H9 (cell line): ENCODE measurements at regions not wholly inside any gene's neighbourhood (a gene's known extent, or its start where the extent isn't known, plus 50 kb on each side); places are given as distances from the start of the nearest gene placed in this dataset.

Experiments used
- DNase-seq: peaks from one replicate; pipeline ENCODE4 v3.0.0-alpha.2; 2017
- H2AFZ ChIP-seq: one replicate; pipeline ENCODE4 v1.6.1; 2013; ENCODE audit warnings: mild to moderate bottlenecking, low read length, control low read depth, moderate library complexity
- H2AK5ac ChIP-seq: 2 replicates; pipeline ENCODE4 v1.6.1; 2013; ENCODE audit warnings: low read length, control low read depth, mixed read lengths; ENCODE audit not compliant: insufficient read length
- H2BK120ac ChIP-seq: one replicate; pipeline ENCODE4 v1.6.1; 2013; ENCODE audit warnings: low read depth, mild to moderate bottlenecking, low read length, control low read depth, inconsistent platforms; ENCODE audit not compliant: poor library complexity, severe bottlenecking
- H2BK12ac ChIP-seq: 2 replicates; pipeline ENCODE4 v1.6.1; 2013; ENCODE audit warnings: low read length, control low read depth, mixed read lengths, low read depth; ENCODE audit not compliant: insufficient read length
- H2BK15ac ChIP-seq: 2 replicates; pipeline ENCODE4 v1.6.1; 2013; ENCODE audit warnings: low read depth, low read length, control low read depth
- H2BK20ac ChIP-seq: one replicate; pipeline ENCODE4 v1.6.1; 2013; ENCODE audit warnings: low read depth, mild to moderate bottlenecking, low read length, control low read depth, inconsistent platforms; ENCODE audit not compliant: poor library complexity, severe bottlenecking
- H2BK5ac ChIP-seq: 2 replicates; pipeline ENCODE4 v1.6.1; 2013; ENCODE audit warnings: low read length, control low read depth, mixed read lengths; ENCODE audit not compliant: insufficient read length
- H3K14ac ChIP-seq: 2 replicates; pipeline ENCODE4 v1.6.1; 2013; ENCODE audit warnings: low read length, control low read depth; ENCODE audit not compliant: insufficient read depth
- H3K18ac ChIP-seq: 2 replicates; pipeline ENCODE4 v1.6.1; 2013; ENCODE audit warnings: low read depth, mild to moderate bottlenecking, mixed read lengths, low read length, control low read depth; ENCODE audit not compliant: insufficient read length
- H3K23ac ChIP-seq: 2 replicates; pipeline ENCODE4 v1.6.1; 2013; ENCODE audit warnings: low read length, control low read depth, mixed read lengths, low read depth; ENCODE audit not compliant: insufficient read length
- H3K23me2 ChIP-seq: 2 replicates; pipeline ENCODE4 v1.6.1; 2013; ENCODE audit warnings: low read depth, mild to moderate bottlenecking, mixed read lengths, low read length, control low read depth; ENCODE audit not compliant: insufficient read length, poor library complexity, severe bottlenecking
- H3K27ac ChIP-seq: 2 replicates; pipeline ENCODE4 v1.5.1; 2013; ENCODE audit warnings: low read length, control low read depth, mixed read lengths, low read depth; ENCODE audit not compliant: insufficient read length
- H3K27me3 ChIP-seq: 2 replicates; pipeline ENCODE4 v1.6.1; 2013; ENCODE audit warnings: low read length, control low read depth, inconsistent platforms; ENCODE audit not compliant: insufficient read depth
- H3K4ac ChIP-seq: 2 replicates; pipeline ENCODE4 v1.6.1; 2013; ENCODE audit warnings: low read depth, mild to moderate bottlenecking, control low read depth, inconsistent platforms, low read length, moderate library complexity
- H3K4me1 ChIP-seq: 2 replicates; pipeline ENCODE4 v1.6.1; 2013; ENCODE audit warnings: low read length, control low read depth, inconsistent platforms; ENCODE audit not compliant: insufficient read depth
- H3K4me2 ChIP-seq: 2 replicates; pipeline ENCODE4 v1.6.1; 2013; ENCODE audit warnings: low read length, control low read depth, mixed read lengths; ENCODE audit not compliant: insufficient read length, insufficient read depth
- H3K56ac ChIP-seq: 2 replicates; pipeline ENCODE4 v1.6.1; 2013; ENCODE audit warnings: low read depth, mild to moderate bottlenecking, mixed read lengths, low read length, control low read depth; ENCODE audit not compliant: insufficient read length
- H3K79me1 ChIP-seq: 2 replicates; pipeline ENCODE4 v1.6.1; 2013; ENCODE audit warnings: low read depth, mild to moderate bottlenecking, moderate library complexity, low read length, control low read depth, inconsistent platforms; ENCODE audit not compliant: insufficient read depth, poor library complexity, severe bottlenecking
- H3K79me2 ChIP-seq: 2 replicates; pipeline ENCODE4 v1.6.1; 2013; ENCODE audit warnings: low read length, control low read depth, inconsistent platforms; ENCODE audit not compliant: insufficient read depth
- H3K9ac ChIP-seq: 2 replicates; pipeline ENCODE4 v1.6.1; 2013; ENCODE audit warnings: low read length, control low read depth, mixed read lengths; ENCODE audit not compliant: insufficient read length; ENCODE audit errors: extremely low read depth
- H3K9me3 ChIP-seq: one replicate; pipeline ENCODE4 v1.6.1; 2013; ENCODE audit warnings: low read depth, low read length, inconsistent platforms; ENCODE audit not compliant: control insufficient read depth
- H3T11ph ChIP-seq: one replicate; pipeline ENCODE4 v1.6.1; 2013; ENCODE audit warnings: mild to moderate bottlenecking, low read length, control low read depth, inconsistent platforms
- H4K20me1 ChIP-seq: one replicate; pipeline ENCODE4 v1.6.1; 2013; ENCODE audit not compliant: control insufficient read depth, insufficient read length, insufficient read depth
- H4K5ac ChIP-seq: 2 replicates; pipeline ENCODE4 v1.6.1; 2013; ENCODE audit warnings: low read depth, mild to moderate bottlenecking, mixed read lengths, low read length, control low read depth; ENCODE audit not compliant: insufficient read length
- H4K8ac ChIP-seq: replicated peaks from 2 replicates; pipeline ENCODE4 v1.6.1; 2013; ENCODE audit warnings: low read length, control low read depth, mixed read lengths, low read depth; ENCODE audit not compliant: insufficient read length
- H4K91ac ChIP-seq: 2 replicates; pipeline ENCODE4 v1.6.1; 2013; ENCODE audit warnings: low read depth, mild to moderate bottlenecking, moderate library complexity, mixed read lengths, low read length, control low read depth; ENCODE audit not compliant: insufficient read length
- H3K27ac Mint-ChIP-seq, 3 experiments: 2 replicates in 2 of 3; 3 replicates in 1 of 3; pipeline ENCODE4 v1.8.0; 2020 to 2021; ENCODE audit warnings: mixed read lengths in 3 of 3, mild to moderate bottlenecking in 1 of 3, moderate library complexity in 1 of 3
- H3K27me3 Mint-ChIP-seq: 2 replicates; pipeline ENCODE4 v1.8.0; 2021; ENCODE audit warnings: low read depth, mild to moderate bottlenecking, moderate library complexity, mixed read lengths
- H3K36me3 Mint-ChIP-seq, 3 experiments: 2 replicates in 2 of 3; 3 replicates in 1 of 3; pipeline ENCODE4 v1.8.0; 2020 to 2021; ENCODE audit warnings: low read depth in 3 of 3, mixed read lengths in 3 of 3; ENCODE audit not compliant: insufficient read depth in 1 of 3
- H3K4me1 Mint-ChIP-seq, 2 experiments: 2 replicates each; pipeline ENCODE4 v1.8.0; 2020; ENCODE audit warnings: mixed read lengths in 2 of 2
- H3K4me3 Mint-ChIP-seq, 2 experiments: 2 replicates in 1 of 2; 3 replicates in 1 of 2; pipeline ENCODE4 v1.8.0; 2020 to 2021; ENCODE audit warnings: mild to moderate bottlenecking in 2 of 2, mixed read lengths in 2 of 2, moderate library complexity in 1 of 2
- H3K9me3 Mint-ChIP-seq, 2 experiments: 2 replicates in 1 of 2; 3 replicates in 1 of 2; pipeline ENCODE4 v1.8.0; 2020; ENCODE audit warnings: mild to moderate bottlenecking in 2 of 2, mixed read lengths in 2 of 2, moderate library complexity in 1 of 2
- CTCF ChIP-seq: fragments of 200-600 bp; sonication (generic); conservative IDR thresholded peaks from 3 replicates; pipeline ENCODE4 v1.8.0; 2021; ENCODE audit warnings: antibody characterized with exemption, mild to moderate bottlenecking

GRCh38 chr2:105683011-105683492 lies 61.7 kb upstream of the NCK2 start:
- Histone ChIP-seq H4K91ac (no peak overlapping the region), H3K14ac (no peak overlapping the region), H2BK20ac (no peak overlapping the region), H3K4me1 (no peaks in the 10 kb centered on the region), H2BK120ac (no peak overlapping the region), H4K8ac (no peak overlapping the region), H2BK5ac (no peak overlapping the region), H4K20me1 (no peaks in the 10 kb centered on the region), H3K27me3 (no peaks in the 10 kb centered on the region), H2BK15ac (no peak overlapping the region), H3K4me2 (no peak overlapping the region), H3K27ac (no peak overlapping the region), H3K9ac (no peak overlapping the region), H2AK5ac (no peak overlapping the region), H3K56ac (no peak overlapping the region), H3K23ac (no peak overlapping the region), H2BK12ac (no peak overlapping the region), H3K18ac (no peak overlapping the region), H2AFZ (no peak overlapping the region), H3T11ph (no peak overlapping the region), H3K79me1 (no peaks in the 10 kb centered on the region), H3K9me3 (no peaks in the 10 kb centered on the region), H3K4ac (no peak overlapping the region), H4K5ac (no peak overlapping the region), H3K79me2 (no peaks in the 10 kb centered on the region), H3K23me2 (no peaks in the 10 kb centered on the region)
- no peak overlapping the region for H3K4me3 Mint-ChIP-seq
- H3K27ac Mint-ChIP-seq = no peak overlapping the region
- no peaks in the 10 kb centered on the region for H3K36me3 Mint-ChIP-seq
- DNase-seq = no peak
- H3K4me1 Mint-ChIP-seq = peaks cover 3 to 5% of the 10 kb centered on the region in 2 experiments; a peak in 2 of 4 replicates
- H3K27me3 Mint-ChIP-seq = no peaks in the 10 kb centered on the region; the same call in none of the 2 replicates
- peaks cover 0 to 1% of the 10 kb centered on the region in 2 experiments; a peak in 1 of 5 replicates for H3K9me3 Mint-ChIP-seq
- TF ChIP-seq CTCF = no peak
